ENCODE measurements at regions not wholly inside any gene's neighbourhood (a gene's known extent, or its start where the extent isn't known, plus 50 kb on each side); places are given as distances from the start of the nearest gene placed in this dataset.
"Not testable (repeated sequence)": the region's sequence is repeated elsewhere in the genome, so short reads cannot be mapped to it uniquely, and the experiment has no call there.

DNA sequence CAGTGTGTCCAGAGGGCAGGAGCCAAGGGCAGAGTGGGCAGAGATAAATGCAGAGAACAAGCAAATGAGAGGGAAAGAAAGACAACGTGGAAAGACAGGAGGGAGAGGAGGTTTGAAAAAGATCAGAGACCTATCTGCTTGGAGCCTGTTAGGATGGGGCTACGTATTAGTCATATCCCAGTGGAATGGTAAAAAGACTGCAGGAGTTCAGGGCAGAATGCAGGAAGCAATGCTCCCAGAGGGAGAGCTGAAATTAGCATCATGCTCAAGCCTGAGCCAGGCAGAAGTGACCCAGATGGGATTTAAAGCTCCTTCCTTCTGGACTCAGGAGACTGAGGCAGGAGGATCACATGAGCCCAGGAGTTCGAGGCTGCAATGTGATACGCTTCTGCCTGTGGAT is 261.3 kb upstream of the CHRM3 start:
- peak in 1 of 2 donors; percentile 5 for DNase-seq (ENCODE audit: low read depth in 2 of 2)
- no peak overlapping the region for H3K4me3 ChIP-seq (replicated peaks in 1 of 2; ENCODE audit: low read depth in 2 of 2, low read length in 2 of 2)
- TF ChIP-seq, protein P1, sequence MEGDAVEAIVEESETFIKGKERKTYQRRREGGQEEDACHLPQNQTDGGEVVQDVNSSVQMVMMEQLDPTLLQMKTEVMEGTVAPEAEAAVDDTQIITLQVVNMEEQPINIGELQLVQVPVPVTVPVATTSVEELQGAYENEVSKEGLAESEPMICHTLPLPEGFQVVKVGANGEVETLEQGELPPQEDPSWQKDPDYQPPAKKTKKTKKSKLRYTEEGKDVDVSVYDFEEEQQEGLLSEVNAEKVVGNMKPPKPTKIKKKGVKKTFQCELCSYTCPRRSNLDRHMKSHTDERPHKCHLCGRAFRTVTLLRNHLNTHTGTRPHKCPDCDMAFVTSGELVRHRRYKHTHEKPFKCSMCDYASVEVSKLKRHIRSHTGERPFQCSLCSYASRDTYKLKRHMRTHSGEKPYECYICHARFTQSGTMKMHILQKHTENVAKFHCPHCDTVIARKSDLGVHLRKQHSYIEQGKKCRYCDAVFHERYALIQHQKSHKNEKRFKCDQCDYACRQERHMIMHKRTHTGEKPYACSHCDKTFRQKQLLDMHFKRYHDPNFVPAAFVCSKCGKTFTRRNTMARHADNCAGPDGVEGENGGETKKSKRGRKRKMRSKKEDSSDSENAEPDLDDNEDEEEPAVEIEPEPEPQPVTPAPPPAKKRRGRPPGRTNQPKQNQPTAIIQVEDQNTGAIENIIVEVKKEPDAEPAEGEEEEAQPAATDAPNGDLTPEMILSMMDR (IDR thresholded peaks at IDR 0.05; ENCODE audit: low read depth, low read length), result no peak

DNA sequence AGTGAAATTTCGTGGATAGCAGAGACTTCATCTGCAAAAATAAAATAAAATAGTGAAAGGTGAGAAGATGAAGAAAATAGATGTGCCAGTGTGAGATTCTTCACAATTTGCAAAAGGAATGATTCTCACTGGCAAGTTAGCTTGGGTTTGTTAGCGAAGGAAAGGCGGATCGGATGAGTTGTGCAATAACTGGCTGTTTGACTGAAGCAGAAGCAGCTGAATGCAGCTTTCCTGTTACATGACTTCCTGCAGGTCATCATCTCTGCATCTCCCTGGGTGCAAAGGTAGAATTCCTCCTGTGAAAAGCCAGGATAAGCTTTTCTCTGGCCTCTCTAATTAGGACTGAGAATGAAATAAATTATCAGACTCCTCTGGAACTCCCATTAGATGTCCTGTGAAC is 263.1 kb upstream of the CHRM3 start:
- no peak overlapping the region for H3K4me3 ChIP-seq (replicated peaks in 1 of 2; ENCODE audit: low read depth in 2 of 2, low read length in 2 of 2)
- DNase-seq (ENCODE audit: low read depth in 2 of 2), result no peak
- TF ChIP-seq, protein P1 (IDR thresholded peaks at IDR 0.05; ENCODE audit: low read depth, low read length), result no peak

DNA sequence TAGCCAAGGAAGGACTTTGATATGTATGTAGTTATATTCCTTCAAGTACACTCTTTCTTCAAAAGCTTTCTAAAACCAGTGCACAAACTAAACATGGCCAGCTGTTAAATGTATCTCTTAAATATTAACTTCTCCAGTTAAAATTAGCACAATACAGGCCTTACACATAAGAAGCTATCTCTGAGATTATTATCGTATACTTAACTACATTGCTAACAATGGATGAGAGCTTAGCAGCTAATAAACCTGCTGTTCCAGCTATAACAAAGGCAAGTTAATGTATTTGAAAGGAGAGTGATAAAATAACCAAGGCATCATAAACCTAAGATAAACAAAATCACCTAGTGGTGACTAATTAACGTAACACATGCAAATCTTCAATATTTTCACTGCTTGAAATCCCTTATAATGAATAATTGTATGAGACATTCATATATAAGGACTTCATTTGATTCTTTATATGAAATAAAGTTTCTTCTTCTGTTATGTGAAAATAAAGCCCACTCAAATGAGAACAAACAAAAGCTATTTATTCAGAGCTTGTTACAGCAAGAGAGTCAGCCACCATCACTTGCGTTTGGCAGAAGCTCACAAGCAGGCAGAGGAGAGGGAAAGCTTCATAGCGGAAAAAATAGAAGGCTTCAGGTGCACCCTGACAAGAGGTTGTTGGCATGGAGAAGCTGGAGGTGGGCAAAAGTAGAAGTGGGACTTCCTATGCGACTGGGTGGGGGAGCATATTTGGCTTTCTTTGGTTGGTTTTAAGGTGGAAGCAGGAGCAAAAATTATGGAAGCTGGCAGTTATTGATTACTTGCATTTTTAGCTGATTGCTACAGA is 274.1 kb upstream of the CHRM3 start:
- TF ChIP-seq, protein P1 (IDR thresholded peaks at IDR 0.05; ENCODE audit: low read depth, low read length), result no peak
- H3K4me3 ChIP-seq (replicated peaks in 1 of 2; ENCODE audit: low read depth in 2 of 2, low read length in 2 of 2), result no peak overlapping the region
- no peak for DNase-seq (ENCODE audit: low read depth in 2 of 2)

DNA sequence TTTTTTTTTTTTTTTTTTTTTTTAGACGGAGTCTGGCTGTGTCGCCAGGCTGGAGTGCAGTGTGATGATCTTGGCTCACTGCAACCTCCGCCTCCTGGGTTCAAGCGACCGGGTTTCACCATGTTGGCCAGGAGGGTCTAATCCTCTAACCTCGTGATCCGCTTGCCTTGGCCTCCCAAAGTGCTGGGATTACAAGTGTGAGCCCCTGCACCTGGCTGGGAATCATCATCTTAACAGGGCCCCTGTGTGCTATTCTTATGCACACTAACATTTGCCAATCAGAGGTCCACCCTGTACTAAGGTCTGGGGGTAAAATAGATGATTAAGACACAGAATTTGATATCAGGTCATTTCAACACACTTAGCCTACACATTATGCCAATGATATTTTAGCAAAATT is 278.7 kb upstream of the CHRM3 start:
- no peak for DNase-seq (ENCODE audit: low read depth in 2 of 2)
- TF ChIP-seq, protein P1 (IDR thresholded peaks at IDR 0.05; ENCODE audit: low read depth, low read length), result no peak
- no peak overlapping the region for H3K4me3 ChIP-seq (replicated peaks in 1 of 2; ENCODE audit: low read depth in 2 of 2, low read length in 2 of 2)

DNA sequence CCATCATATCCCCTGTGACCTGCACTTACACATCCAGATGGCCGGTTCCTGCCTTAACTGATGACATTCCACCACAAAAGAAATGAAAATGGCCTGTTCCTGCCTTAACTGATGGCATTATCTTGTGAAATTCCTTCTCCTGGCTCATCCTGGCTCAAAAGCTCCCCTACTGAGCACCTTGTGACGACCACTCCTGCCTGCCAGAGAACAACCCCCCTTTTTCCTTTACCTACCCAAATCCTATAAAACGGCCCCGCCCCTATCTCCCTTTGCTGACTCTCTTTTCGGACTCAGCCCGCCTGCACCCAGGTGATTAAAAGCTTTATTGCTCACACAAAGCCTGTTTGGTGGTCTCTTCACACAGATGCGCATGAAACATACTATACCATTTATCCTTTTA is 279.7 kb upstream of the CHRM3 start:
- not testable (repeated sequence) for DNase-seq (ENCODE audit: low read depth in 2 of 2); H3K4me3 ChIP-seq (replicated peaks in 1 of 2; ENCODE audit: low read depth in 2 of 2, low read length in 2 of 2)

DNA sequence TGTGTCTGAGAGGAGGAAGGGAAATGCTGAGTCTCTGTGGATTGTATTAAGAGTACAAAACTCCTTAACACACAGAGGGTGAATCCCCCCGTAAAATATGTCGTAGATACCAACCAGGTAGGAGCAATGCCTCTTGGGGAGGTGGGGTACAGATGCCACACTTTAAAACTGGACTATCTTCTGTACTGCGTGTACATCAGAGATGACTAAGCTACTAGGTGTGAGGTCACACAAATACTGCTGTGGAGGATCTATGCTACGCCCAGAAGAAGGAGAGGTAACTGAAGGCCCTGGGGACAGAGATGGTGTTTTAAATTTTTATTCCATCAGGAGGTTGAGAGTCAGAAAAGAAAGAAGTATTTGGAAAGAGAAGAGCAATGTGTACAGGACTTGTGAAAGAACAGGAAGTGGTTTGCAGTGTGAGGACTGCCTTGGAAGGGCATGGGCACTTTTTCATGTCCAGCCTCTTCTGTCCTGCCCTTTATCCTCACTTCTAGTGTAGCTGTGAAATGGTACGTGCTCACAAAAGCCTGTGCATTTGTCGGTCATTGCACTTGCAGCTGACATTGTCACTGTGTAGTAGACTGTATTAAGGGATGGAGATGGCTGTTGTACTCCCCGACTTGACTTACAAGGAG is 287.8 kb upstream of the CHRM3 start:
- TF ChIP-seq, protein P1 (IDR thresholded peaks at IDR 0.05; ENCODE audit: low read depth, low read length), result no peak
- H3K4me3 ChIP-seq (replicated peaks in 1 of 2; ENCODE audit: low read depth in 2 of 2, low read length in 2 of 2), result no peak overlapping the region
- no peak for DNase-seq (ENCODE audit: low read depth in 2 of 2)

DNA sequence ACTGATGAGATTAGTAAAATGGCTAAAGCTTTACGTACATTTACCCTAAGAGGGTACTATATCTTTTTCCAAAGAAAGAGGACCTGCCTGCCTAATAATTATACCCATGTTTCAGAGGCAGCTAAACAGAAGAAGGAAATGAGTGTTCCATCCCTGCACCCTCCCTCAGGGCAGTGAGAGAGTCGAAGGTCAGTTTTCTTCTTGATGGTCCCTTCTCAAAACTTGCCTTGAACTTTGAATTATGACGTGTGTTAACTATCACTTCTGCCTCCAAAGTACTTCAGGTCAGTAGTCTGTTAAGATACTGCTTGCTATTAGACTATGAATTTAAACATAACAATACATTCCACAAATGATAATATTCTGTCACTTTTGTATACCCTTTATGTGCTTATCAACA is 294.8 kb upstream of the CHRM3 start:
- no peak overlapping the region for H3K4me3 ChIP-seq (replicated peaks in 1 of 2; ENCODE audit: low read depth in 2 of 2, low read length in 2 of 2)
- TF ChIP-seq, protein P1 (IDR thresholded peaks at IDR 0.05; ENCODE audit: low read depth, low read length), result no peak
- no peak for DNase-seq (ENCODE audit: low read depth in 2 of 2)

Measured in cardiac fibroblast (primary cell).